Neural progenitor cell (in vitro differentiated cells): ENCODE measurements at regions not wholly inside any gene's neighbourhood (a gene's known extent, or its start where the extent isn't known, plus 50 kb on each side); places are given as distances from the start of the nearest gene placed in this dataset.

Experiments
- DNase-seq: peaks from one replicate; pipeline ENCODE4 v3.0.0-alpha.2; 2016; ENCODE audit warnings: low spot score
- H2AFZ ChIP-seq: fragments of 200-600 bp; sonication (generic); replicated peaks from 2 replicates; pipeline ENCODE4 v1.6.1; 2016; ENCODE audit warnings: antibody characterized with exemption
- H3F3A ChIP-seq: fragments of 200-600 bp; sonication (generic); 2 replicates; pipeline ENCODE4 v1.6.1; 2016; ENCODE audit warnings: antibody characterized with exemption, low read depth
- H3K27ac ChIP-seq: fragments of 200-600 bp; sonication (generic); 2 replicates; pipeline ENCODE4 v1.5.1; 2016; ENCODE audit warnings: mild to moderate bottlenecking
- H3K27me3 ChIP-seq: fragments of 200-600 bp; sonication (generic); 2 replicates; pipeline ENCODE4 v1.6.1; 2016; ENCODE audit warnings: mild to moderate bottlenecking, moderate library complexity
- H3K36me3 ChIP-seq: fragments of 200-600 bp; sonication (generic); 2 replicates; pipeline ENCODE4 v1.5.1; 2016
- H3K4me1 ChIP-seq: fragments of 200-600 bp; sonication (generic); 2 replicates; pipeline ENCODE4 v1.6.1; 2016; ENCODE audit warnings: mixed run types
- H3K4me2 ChIP-seq: fragments of 200-600 bp; sonication (generic); 2 replicates; pipeline ENCODE4 v1.6.1; 2016
- H3K4me3 ChIP-seq: fragments of 200-600 bp; sonication (generic); 2 replicates; pipeline ENCODE4 v1.5.1; 2016
- H3K79me2 ChIP-seq: fragments of 200-600 bp; sonication (generic); 2 replicates; pipeline ENCODE4 v1.6.1; 2016; ENCODE audit warnings: low read depth
- H3K9ac ChIP-seq: fragments of 200-600 bp; sonication (generic); 2 replicates; pipeline ENCODE4 v1.6.1; 2016
- H3K9me3 ChIP-seq: fragments of 200-600 bp; sonication (generic); 2 replicates; pipeline ENCODE4 v1.5.1; 2016; ENCODE audit warnings: low read depth
- H4K20me1 ChIP-seq: fragments of 200-600 bp; sonication (generic); 2 replicates; pipeline ENCODE4 v1.6.1; 2016; ENCODE audit warnings: low read depth
- H3K27ac Mint-ChIP-seq: 3 replicates; pipeline ENCODE4 v1.8.0; 2021; ENCODE audit warnings: mixed read lengths
- H3K27me3 Mint-ChIP-seq: 2 replicates; pipeline ENCODE4 v1.8.0; 2022; ENCODE audit warnings: low read depth, mild to moderate bottlenecking, inconsistent platforms, moderate library complexity, mixed read lengths; ENCODE audit not compliant: insufficient read depth
- H3K36me3 Mint-ChIP-seq: 3 replicates; pipeline ENCODE4 v1.8.0; 2021; ENCODE audit warnings: mixed read lengths
- H3K4me1 Mint-ChIP-seq: 3 replicates; pipeline ENCODE4 v1.8.0; 2021; ENCODE audit warnings: mixed read lengths
- H3K4me3 Mint-ChIP-seq: 3 replicates; pipeline ENCODE4 v1.8.0; 2021; ENCODE audit warnings: mild to moderate bottlenecking, moderate library complexity, mixed read lengths
- H3K9me3 Mint-ChIP-seq: 3 replicates; pipeline ENCODE4 v1.8.0; 2020; ENCODE audit warnings: mixed read lengths
- EZH2 ChIP-seq: fragments of 200-600 bp; sonication (generic); IDR thresholded peaks from 2 replicates; pipeline ENCODE4 v1.6.1; 2017; ENCODE audit warnings: antibody characterized with exemption, mild to moderate bottlenecking, moderate library complexity
- EZH2phosphoT487 ChIP-seq: fragments of 200-600 bp; sonication (generic); IDR thresholded peaks from 2 replicates; pipeline ENCODE4 v1.6.1; 2017; ENCODE audit warnings: antibody characterized with exemption
- TF ChIP-seq, protein P1 (sequence below): fragments of 200-600 bp; sonication (generic); IDR thresholded peaks from 2 replicates; pipeline ENCODE4 v1.5.1; 2017; ENCODE audit warnings: antibody characterized with exemption, mild to moderate bottlenecking

DNA sequence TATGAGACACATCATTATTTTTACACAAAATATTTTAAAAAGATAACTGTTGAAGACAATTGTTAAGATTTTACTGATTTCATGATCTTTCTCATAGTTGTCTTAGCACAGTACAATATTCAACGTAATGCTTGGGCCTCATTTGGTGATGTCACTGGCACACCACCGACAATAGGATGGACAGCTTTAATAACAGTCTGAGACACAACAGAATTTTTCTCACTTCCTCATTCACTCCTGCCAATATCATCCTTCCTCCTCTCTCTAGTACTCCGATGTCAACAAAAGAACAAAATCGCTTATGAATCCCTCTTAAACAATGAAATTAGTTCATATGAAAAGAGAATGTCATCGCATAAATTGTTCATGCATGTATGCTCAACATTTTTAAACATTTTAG is 461.9 kb upstream of the CDH7 start:
- H3K36me3 Mint-ChIP-seq = no peaks in the 10 kb centered on the region
- Histone ChIP-seq H3K9ac (no peak overlapping the region), H3K4me1 (no peaks in the 10 kb centered on the region), H3K9me3 (no peaks in the 10 kb centered on the region), H3F3A (no peaks in the 10 kb centered on the region), H3K27me3 (no peaks in the 10 kb centered on the region), H4K20me1 (no peaks in the 10 kb centered on the region), H3K4me3 (no peak overlapping the region), H3K4me2 (no peak overlapping the region), H3K27ac (no peak overlapping the region), H3K79me2 (no peaks in the 10 kb centered on the region), H2AFZ (no peak overlapping the region), H3K36me3 (no peaks in the 10 kb centered on the region)
- TF ChIP-seq EZH2 = no peak
- TF ChIP-seq EZH2phosphoT487 = no peak
- TF ChIP-seq, protein P1, sequence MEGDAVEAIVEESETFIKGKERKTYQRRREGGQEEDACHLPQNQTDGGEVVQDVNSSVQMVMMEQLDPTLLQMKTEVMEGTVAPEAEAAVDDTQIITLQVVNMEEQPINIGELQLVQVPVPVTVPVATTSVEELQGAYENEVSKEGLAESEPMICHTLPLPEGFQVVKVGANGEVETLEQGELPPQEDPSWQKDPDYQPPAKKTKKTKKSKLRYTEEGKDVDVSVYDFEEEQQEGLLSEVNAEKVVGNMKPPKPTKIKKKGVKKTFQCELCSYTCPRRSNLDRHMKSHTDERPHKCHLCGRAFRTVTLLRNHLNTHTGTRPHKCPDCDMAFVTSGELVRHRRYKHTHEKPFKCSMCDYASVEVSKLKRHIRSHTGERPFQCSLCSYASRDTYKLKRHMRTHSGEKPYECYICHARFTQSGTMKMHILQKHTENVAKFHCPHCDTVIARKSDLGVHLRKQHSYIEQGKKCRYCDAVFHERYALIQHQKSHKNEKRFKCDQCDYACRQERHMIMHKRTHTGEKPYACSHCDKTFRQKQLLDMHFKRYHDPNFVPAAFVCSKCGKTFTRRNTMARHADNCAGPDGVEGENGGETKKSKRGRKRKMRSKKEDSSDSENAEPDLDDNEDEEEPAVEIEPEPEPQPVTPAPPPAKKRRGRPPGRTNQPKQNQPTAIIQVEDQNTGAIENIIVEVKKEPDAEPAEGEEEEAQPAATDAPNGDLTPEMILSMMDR = no peak
- H3K4me3 Mint-ChIP-seq = no peak overlapping the region
- H3K27ac Mint-ChIP-seq = no peak overlapping the region
- no peak for DNase-seq
- H3K9me3 Mint-ChIP-seq = no peaks in the 10 kb centered on the region
- no peaks in the 10 kb centered on the region for H3K27me3 Mint-ChIP-seq
- no peaks in the 10 kb centered on the region for H3K4me1 Mint-ChIP-seq

DNA sequence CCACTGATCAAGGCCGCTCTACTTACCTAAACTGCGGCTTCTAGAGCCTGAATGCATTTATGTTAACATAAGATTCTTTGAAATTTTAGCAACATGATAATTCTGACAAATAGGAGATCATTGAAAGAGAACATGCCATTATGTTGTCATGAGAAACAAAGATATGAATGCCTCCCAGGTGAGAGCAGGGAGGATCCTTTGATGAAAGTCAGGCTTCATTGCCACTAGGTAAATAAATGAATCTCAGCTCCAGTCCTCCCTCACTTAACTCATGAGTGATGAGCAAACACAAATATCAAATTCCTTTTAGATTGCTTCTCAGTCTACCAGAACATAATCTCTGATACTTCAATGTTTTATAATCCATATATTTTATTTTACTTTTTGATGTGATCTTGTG is 463.2 kb upstream of the CDH7 start:
- Histone ChIP-seq H3K27ac (no peak overlapping the region), H3K27me3 (no peaks in the 10 kb centered on the region), H3K36me3 (no peaks in the 10 kb centered on the region), H3K4me3 (no peak overlapping the region), H3K79me2 (no peaks in the 10 kb centered on the region), H3K4me2 (no peak overlapping the region), H3K4me1 (no peaks in the 10 kb centered on the region), H4K20me1 (no peaks in the 10 kb centered on the region), H3F3A (no peaks in the 10 kb centered on the region), H3K9me3 (no peaks in the 10 kb centered on the region), H2AFZ (no peak overlapping the region), H3K9ac (no peak overlapping the region)
- no peak for DNase-seq
- Mint-ChIP-seq H3K4me1 (no peaks in the 10 kb centered on the region), H3K4me3 (no peak overlapping the region), H3K27me3 (no peaks in the 10 kb centered on the region), H3K36me3 (no peaks in the 10 kb centered on the region), H3K9me3 (no peaks in the 10 kb centered on the region), H3K27ac (no peak overlapping the region)
- TF ChIP-seq EZH2 (no peak), EZH2phosphoT487 (no peak)
- TF ChIP-seq, protein P1 = no peak

DNA sequence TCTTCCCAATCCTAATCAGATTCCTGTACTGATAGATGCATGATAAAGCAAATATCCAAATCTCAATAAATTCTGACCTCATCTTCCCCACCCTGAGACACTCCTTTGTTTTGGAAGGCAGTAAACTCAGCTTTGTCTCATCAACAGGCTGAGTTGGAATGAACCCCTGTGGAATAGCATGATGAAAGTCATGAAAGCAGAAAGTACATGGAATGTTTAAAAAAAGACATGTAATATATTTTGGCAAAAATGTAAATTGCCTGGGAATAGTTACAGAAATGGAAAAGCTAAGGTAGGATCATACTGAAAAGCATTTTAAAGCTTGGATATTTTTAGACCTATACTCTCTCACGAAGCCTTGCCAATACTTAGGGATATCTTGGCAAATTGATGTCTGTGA is 468.7 kb upstream of the CDH7 start:
- H3K27ac Mint-ChIP-seq = no peak overlapping the region
- no peaks in the 10 kb centered on the region for H4K20me1 ChIP-seq
- H3K9me3 ChIP-seq = no peaks in the 10 kb centered on the region
- no peaks in the 10 kb centered on the region for H3K27me3 ChIP-seq
- no peak overlapping the region for H3K4me3 ChIP-seq
- H3K4me1 ChIP-seq = no peaks in the 10 kb centered on the region
- H3K4me2 ChIP-seq = no peak overlapping the region
- H3K27me3 Mint-ChIP-seq = no peaks in the 10 kb centered on the region
- no peaks in the 10 kb centered on the region for H3F3A ChIP-seq
- no peak overlapping the region for H3K4me3 Mint-ChIP-seq
- TF ChIP-seq, protein P1 = no peak
- TF ChIP-seq EZH2 = no peak
- no peak for TF ChIP-seq EZH2phosphoT487
- H3K4me1 Mint-ChIP-seq = no peaks in the 10 kb centered on the region
- no peak for DNase-seq
- no peak overlapping the region for H3K27ac ChIP-seq
- H3K36me3 Mint-ChIP-seq = no peaks in the 10 kb centered on the region
- no peak overlapping the region for H2AFZ ChIP-seq
- H3K9ac ChIP-seq = no peak overlapping the region
- H3K9me3 Mint-ChIP-seq = peaks cover 3% of the 10 kb centered on the region
- no peaks in the 10 kb centered on the region for H3K36me3 ChIP-seq
- no peaks in the 10 kb centered on the region for H3K79me2 ChIP-seq
